HG03108 (cell line): ENCODE measurements at regions not wholly inside any gene's neighbourhood (a gene's known extent, or its start where the extent isn't known, plus 50 kb on each side); places are given as distances from the start of the nearest gene placed in this dataset.

Source experiments
- ATAC-seq: cut with Tn5 transposase; IDR thresholded peaks from one replicate; pipeline ENCODE4 v1.9.1; 2021; ENCODE audit warnings: moderate library complexity; ENCODE audit not compliant: unreplicated experiment

- no peak for ATAC-seq
These were observed 1015.2 kb upstream of the PHF14 start for GRCh38 chr7:9958486-9958885.

GRCh38 chr7:9960460-9960859, 1013.2 kb upstream of the PHF14 start:
- no peak for ATAC-seq

- ATAC-seq, result no peak
These were observed 1012.3 kb upstream of the PHF14 start for GRCh38 chr7:9961161-9961922.

GRCh38 chr7:9962742-9963141, 1010.9 kb upstream of the PHF14 start:
- ATAC-seq, result no peak

- ATAC-seq, result no peak
These were observed 995.3 kb upstream of the PHF14 start for GRCh38 chr7:9978106-9979064.

- no peak for ATAC-seq
These were observed 991.8 kb upstream of the PHF14 start for GRCh38 chr7:9981742-9982349.

- ATAC-seq, result no peak
These were observed 990.6 kb upstream of the PHF14 start for GRCh38 chr7:9983048-9983447.

GRCh38 chr7:10015687-10016086, 958.0 kb upstream of the PHF14 start:
- no peak for ATAC-seq

GRCh38 chr7:10022480-10022879, 951.2 kb upstream of the PHF14 start:
- ATAC-seq, result no peak

GRCh38 chr7:10022957-10023356, 950.7 kb upstream of the PHF14 start:
- no peak for ATAC-seq

GRCh38 chr7:10034843-10035556, 938.7 kb upstream of the PHF14 start:
- ATAC-seq, result no peak

GRCh38 chr7:10036693-10037092, 937.0 kb upstream of the PHF14 start:
- ATAC-seq, result no peak

- no peak for ATAC-seq
These were observed 935.3 kb upstream of the PHF14 start for GRCh38 chr7:10038351-10038750.

- ATAC-seq, result no peak
These were observed 933.0 kb upstream of the PHF14 start for GRCh38 chr7:10040674-10041073.

GRCh38 chr7:10070899-10071298, 902.8 kb upstream of the PHF14 start:
- ATAC-seq, result no peak

- ATAC-seq, result no peak
These were observed 897.8 kb upstream of the PHF14 start for GRCh38 chr7:10075866-10076265.

GRCh38 chr7:10076660-10077300, 896.9 kb upstream of the PHF14 start:
- ATAC-seq, result no peak

GRCh38 chr7:10079572-10079971, 894.1 kb upstream of the PHF14 start:
- ATAC-seq, result no peak

GRCh38 chr7:10082896-10083295, 890.8 kb upstream of the PHF14 start:
- no peak for ATAC-seq

- no peak for ATAC-seq
These were observed 889.9 kb upstream of the PHF14 start for GRCh38 chr7:10083766-10084165.
